ENCODE measurements at regions not wholly inside any gene's neighbourhood (a gene's known extent, or its start where the extent isn't known, plus 50 kb on each side); places are given as distances from the start of the nearest gene placed in this dataset.

- TF ChIP-seq CTCF (IDR thresholded peaks at IDR 0.05): no peak
- no peak for TF ChIP-seq EZH2 (IDR thresholded peaks at IDR 0.05)
- no peak for TF ChIP-seq EZH2phosphoT487 (IDR thresholded peaks at IDR 0.05)
Measured at GRCh38 chr20:61162451-61162850, 89.6 kb upstream of the CDH4 start.
